Trophoblast cell (in vitro differentiated cells and primary cell): ENCODE measurements at regions not wholly inside any gene's neighbourhood (a gene's known extent, or its start where the extent isn't known, plus 50 kb on each side); places are given as distances from the start of the nearest gene placed in this dataset.
"Not testable (repeated sequence)": the region's sequence is repeated elsewhere in the genome, so short reads cannot be mapped to it uniquely, and the experiment has no call there.

Experiments used
- DNase-seq, 2 donors: peaks; one replicate each; pipeline ENCODE4 v3.0.0-alpha.2; 2016
- H2AFZ ChIP-seq: 2 replicates; pipeline ENCODE4 v1.6.1; 2013; ENCODE audit warnings: low read length, moderate library complexity, mild to moderate bottlenecking; ENCODE audit not compliant: insufficient read depth, poor library complexity
- H2AK5ac ChIP-seq: 2 replicates; pipeline ENCODE4 v1.6.1; 2013; ENCODE audit warnings: mild to moderate bottlenecking, low read length
- H2BK120ac ChIP-seq: 2 replicates; pipeline ENCODE4 v1.6.1; 2013; ENCODE audit warnings: low read length, mild to moderate bottlenecking, moderate library complexity; ENCODE audit not compliant: insufficient read depth, poor library complexity
- H2BK12ac ChIP-seq: 2 replicates; pipeline ENCODE4 v1.6.1; 2013; ENCODE audit warnings: mild to moderate bottlenecking, low read length, moderate library complexity
- H2BK5ac ChIP-seq: 2 replicates; pipeline ENCODE4 v1.6.1; 2013; ENCODE audit warnings: low read length, low read depth, moderate library complexity, mild to moderate bottlenecking; ENCODE audit not compliant: poor library complexity
- H3K14ac ChIP-seq: 2 replicates; pipeline ENCODE4 v1.6.1; 2013; ENCODE audit warnings: mild to moderate bottlenecking, low read length
- H3K18ac ChIP-seq: 2 replicates; pipeline ENCODE4 v1.6.1; 2013; ENCODE audit warnings: mild to moderate bottlenecking, low read length
- H3K23ac ChIP-seq: 2 replicates; pipeline ENCODE4 v1.6.1; 2013; ENCODE audit warnings: low read length
- H3K27ac ChIP-seq: 2 replicates; pipeline ENCODE4 v1.5.1; 2013; ENCODE audit warnings: low read depth, mild to moderate bottlenecking, inconsistent platforms, low read length, moderate library complexity
- H3K27me3 ChIP-seq: 2 replicates; pipeline ENCODE4 v1.6.1; 2013; ENCODE audit warnings: inconsistent platforms, mild to moderate bottlenecking, low read length, moderate library complexity; ENCODE audit not compliant: insufficient read depth
- H3K36me3 ChIP-seq, 2 experiments: 1 replicate in 1 of 2; 2 replicates in 1 of 2; pipeline ENCODE4 v1.6.1; 2013; ENCODE audit warnings: low read length in 2 of 2, mild to moderate bottlenecking in 2 of 2, moderate library complexity in 1 of 2; ENCODE audit not compliant: insufficient read depth in 2 of 2, control insufficient read depth in 1 of 2
- H3K4ac ChIP-seq: 2 replicates; pipeline ENCODE4 v1.6.1; 2013; ENCODE audit warnings: low read depth, mild to moderate bottlenecking, low read length, moderate library complexity
- H3K4me1 ChIP-seq, 2 experiments: 1 replicate in 1 of 2; 2 replicates in 1 of 2; pipeline ENCODE4 v1.6.1; 2013; ENCODE audit warnings: low read length in 2 of 2, mild to moderate bottlenecking in 2 of 2, moderate library complexity in 1 of 2; ENCODE audit not compliant: insufficient read depth in 2 of 2, control insufficient read depth in 1 of 2
- H3K4me2 ChIP-seq: 2 replicates; pipeline ENCODE4 v1.6.1; 2013; ENCODE audit warnings: inconsistent platforms, mild to moderate bottlenecking, low read length, moderate library complexity
- H3K4me3 ChIP-seq: 2 replicates; pipeline ENCODE4 v1.5.1; 2013; ENCODE audit warnings: mild to moderate bottlenecking, low read depth, low read length, inconsistent platforms
- H3K79me1 ChIP-seq: one replicate; pipeline ENCODE4 v1.6.1; 2013; ENCODE audit warnings: low read length
- H3K79me2 ChIP-seq: 2 replicates; pipeline ENCODE4 v1.6.1; 2013; ENCODE audit warnings: low read length, mild to moderate bottlenecking; ENCODE audit not compliant: control insufficient read depth, insufficient read depth, poor library complexity
- H3K9ac ChIP-seq: 2 replicates; pipeline ENCODE4 v1.6.1; 2013; ENCODE audit warnings: mild to moderate bottlenecking, low read length
- H3K9me3 ChIP-seq: 2 replicates; pipeline ENCODE4 v1.6.1; 2013; ENCODE audit warnings: low read depth, mild to moderate bottlenecking, control low read depth, inconsistent platforms, low read length; ENCODE audit not compliant: insufficient read depth
- H4K12ac ChIP-seq: 2 replicates; pipeline ENCODE4 v1.6.1; 2013; ENCODE audit warnings: low read depth, mild to moderate bottlenecking, low read length, moderate library complexity
- H4K8ac ChIP-seq: 2 replicates; pipeline ENCODE4 v1.6.1; 2013; ENCODE audit warnings: low read depth, mild to moderate bottlenecking, low read length, moderate library complexity
- H4K91ac ChIP-seq: one replicate; pipeline ENCODE4 v1.6.1; 2013; ENCODE audit warnings: low read depth, mild to moderate bottlenecking, low read length, moderate library complexity
- WGBS: extraction: QIAGEN DNeasy Blood & Tissue Kit; methylation state at CpG from one replicate; pipeline ENCODE4 v1.1.7; 2013; ENCODE audit warnings: missing lambda C conversion rate; ENCODE audit not compliant: insufficient read length, insufficient coverage; ENCODE audit errors: extremely low coverage; 5-methylcytosine and 5-hydroxymethylcytosine counted together

- H3K4me2 ChIP-seq, result no peak overlapping the region
- H3K23ac ChIP-seq, result no peak overlapping the region
- no peaks in the 10 kb centered on the region for H3K9me3 ChIP-seq
- no peak overlapping the region for H2AK5ac ChIP-seq
- no peaks in the 10 kb centered on the region for H3K79me1 ChIP-seq
- no peak overlapping the region for H4K8ac ChIP-seq
- no peaks in the 10 kb centered on the region for H3K36me3 ChIP-seq
- H3K14ac ChIP-seq, result no peak overlapping the region
- H4K12ac ChIP-seq, result no peak overlapping the region
- no peak overlapping the region for H2BK120ac ChIP-seq
- no peak overlapping the region for H3K4me3 ChIP-seq
- no peak overlapping the region for H2AFZ ChIP-seq
- no peak overlapping the region for H2BK12ac ChIP-seq
- DNase-seq, result no peak
- no peak overlapping the region for H3K27ac ChIP-seq
- H3K9ac ChIP-seq, result no peak overlapping the region
- no peak overlapping the region for H3K4ac ChIP-seq
- no peaks in the 10 kb centered on the region for H3K27me3 ChIP-seq
- H3K4me1 ChIP-seq, result peaks cover 0 to 3% of the 10 kb centered on the region in 2 experiments
- no peak overlapping the region for H3K18ac ChIP-seq
- no peak overlapping the region for H2BK5ac ChIP-seq
- H4K91ac ChIP-seq, result no peak overlapping the region
- H3K79me2 ChIP-seq, result no peaks in the 10 kb centered on the region
- WGBS, result no CpG with 5 or more reads among the region's 2 CpGs
These were observed 329.1 kb downstream of the TMEM38B start for GRCh38 chr9:106023455-106023854.

GRCh38 chr9:106025453-106025852 is 331.1 kb downstream of the TMEM38B start:
- Histone ChIP-seq H3K9me3 (no peaks in the 10 kb centered on the region), H3K27me3 (no peaks in the 10 kb centered on the region), H4K91ac (no peak overlapping the region), H4K12ac (no peak overlapping the region), H3K4me1 (no peaks in the 10 kb centered on the region), H3K4me3 (no peak overlapping the region), H3K4ac (no peak overlapping the region), H3K23ac (no peak overlapping the region), H3K79me1 (no peaks in the 10 kb centered on the region), H3K79me2 (no peaks in the 10 kb centered on the region), H3K27ac (no peak overlapping the region), H3K9ac (no peak overlapping the region), H3K4me2 (no peak overlapping the region), H2BK12ac (no peak overlapping the region), H2AK5ac (no peak overlapping the region), H3K14ac (no peak overlapping the region), H4K8ac (no peak overlapping the region), H2BK120ac (no peak overlapping the region), H3K36me3 (no peaks in the 10 kb centered on the region), H3K18ac (no peak overlapping the region), H2AFZ (no peak overlapping the region), H2BK5ac (no peak overlapping the region)
- no CpG with 5 or more reads among the region's 4 CpGs for WGBS
- DNase-seq, result no peak

GRCh38 chr9:106030146-106030545 is 335.8 kb downstream of the TMEM38B start:
- not testable (repeated sequence) for H4K8ac ChIP-seq, H3K4me3 ChIP-seq, H2AFZ ChIP-seq, H2BK5ac ChIP-seq, H3K27ac ChIP-seq, H3K4ac ChIP-seq, H3K4me1 ChIP-seq, H3K79me1 ChIP-seq, H2AK5ac ChIP-seq, H3K4me2 ChIP-seq, H3K23ac ChIP-seq, H3K18ac ChIP-seq, H3K9ac ChIP-seq, H3K9me3 ChIP-seq, H4K12ac ChIP-seq, H2BK12ac ChIP-seq, H3K36me3 ChIP-seq, H3K27me3 ChIP-seq, H2BK120ac ChIP-seq, H3K14ac ChIP-seq, H4K91ac ChIP-seq, H3K79me2 ChIP-seq
- peak; percentile 33 to 78 for DNase-seq
- WGBS, result no CpG with 5 or more reads among the region's 3 CpGs

- Histone ChIP-seq H4K91ac (no peak overlapping the region), H3K36me3 (no peaks in the 10 kb centered on the region), H4K8ac (no peak overlapping the region), H2AK5ac (no peak overlapping the region), H3K14ac (no peak overlapping the region), H4K12ac (no peak overlapping the region), H3K23ac (no peak overlapping the region), H3K4me1 (no peaks in the 10 kb centered on the region), H2AFZ (no peak overlapping the region), H2BK120ac (no peak overlapping the region), H2BK5ac (no peak overlapping the region), H3K4me3 (no peak overlapping the region), H3K27me3 (no peaks in the 10 kb centered on the region), H3K4ac (no peak overlapping the region), H3K79me1 (no peaks in the 10 kb centered on the region), H3K18ac (no peak overlapping the region), H3K4me2 (no peak overlapping the region), H3K9ac (no peak overlapping the region), H3K9me3 (no peaks in the 10 kb centered on the region), H3K79me2 (no peaks in the 10 kb centered on the region), H2BK12ac (no peak overlapping the region), H3K27ac (no peak overlapping the region)
- DNase-seq, result no peak
- WGBS, result no CpG with 5 or more reads among the region's 3 CpGs
These were observed 338.6 kb downstream of the TMEM38B start for GRCh38 chr9:106032978-106033377.
